Sigmoid colon (tissue), 6 donors: ENCODE measurements at regions not wholly inside any gene's neighbourhood (a gene's known extent, or its start where the extent isn't known, plus 50 kb on each side); places are given as distances from the start of the nearest gene placed in this dataset.

Source experiments
- DNase-seq: peaks from one replicate; pipeline ENCODE4 v3.0.0-alpha.2; 2019
- H3K27ac ChIP-seq, 4 donors: fragments of 200-600 bp; sonication (generic); one replicate each; pipeline ENCODE4 v1.5.1; 2016 to 2019; ENCODE audit warnings: mild to moderate bottlenecking in 1 of 4
- H3K27me3 ChIP-seq, 3 donors: fragments of 200-600 bp; sonication (generic); one replicate each; pipeline ENCODE4 v1.5.1; 2019; ENCODE audit warnings: mild to moderate bottlenecking in 1 of 3
- H3K36me3 ChIP-seq, 4 donors: fragments of 200-600 bp; sonication (generic); one replicate each; pipeline ENCODE4 v1.5.1; 2016 to 2019
- H3K4me1 ChIP-seq, 4 donors: fragments of 200-600 bp; sonication (generic); one replicate each; pipeline ENCODE4 v1.5.1; 2017 to 2019
- H3K4me3 ChIP-seq, 4 donors: fragments of 200-600 bp; sonication (generic); one replicate each; pipeline ENCODE4 v1.5.1; 2017 to 2019; ENCODE audit warnings: mild to moderate bottlenecking in 2 of 4, moderate library complexity in 1 of 4
- H3K9me3 ChIP-seq, 4 donors: fragments of 200-600 bp in 3 of 4; sonication (generic) in 3 of 4; one replicate each; pipeline versions ENCODE4 v1.5.1 to v1.6.1; 2013 to 2019
- CTCF ChIP-seq, 4 experiments: fragments of 450-650 bp in 3 of 4; fragments of 200-600 bp in 1 of 4; IDR thresholded peaks; one replicate each; pipeline ENCODE4 v1.5.1; 2016 to 2019; ENCODE audit warnings: antibody characterized with exemption in 4 of 4, mild to moderate bottlenecking in 3 of 4, moderate library complexity in 2 of 4
- EP300 ChIP-seq, 4 donors: sonication (generic); formaldehyde crosslinking; IDR thresholded peaks; one replicate each; pipeline ENCODE4 v1.6.1; 2017; ENCODE audit warnings: antibody characterized with exemption in 4 of 4
- POLR2A ChIP-seq, 2 donors: fragments of 450-650 bp; IDR thresholded peaks; one replicate each; pipeline ENCODE4 v1.6.1; 2016; ENCODE audit warnings: antibody characterized with exemption in 2 of 2, mild to moderate bottlenecking in 2 of 2, moderate library complexity in 2 of 2
- POLR2AphosphoS5 ChIP-seq, 4 donors: sonication (generic); formaldehyde crosslinking; IDR thresholded peaks; one replicate each; pipeline ENCODE4 v1.6.1; 2017; ENCODE audit warnings: antibody characterized with exemption in 4 of 4
- WGBS, 2 donors: extraction: QIAGEN DNeasy Blood & Tissue Kit; methylation state at CpG; one replicate each; pipeline ENCODE4 v1.1.7; 2013; 5-methylcytosine and 5-hydroxymethylcytosine counted together
- intact Hi-C: fragments of 100-400 bp; cut with DNase I; formaldehyde crosslinking; loops from one replicate; pipeline ENCODE4 v1.15.1; 2023
- donor health status: healthy with polysubstance abuse.
- donor health status: healthy.

DNA sequence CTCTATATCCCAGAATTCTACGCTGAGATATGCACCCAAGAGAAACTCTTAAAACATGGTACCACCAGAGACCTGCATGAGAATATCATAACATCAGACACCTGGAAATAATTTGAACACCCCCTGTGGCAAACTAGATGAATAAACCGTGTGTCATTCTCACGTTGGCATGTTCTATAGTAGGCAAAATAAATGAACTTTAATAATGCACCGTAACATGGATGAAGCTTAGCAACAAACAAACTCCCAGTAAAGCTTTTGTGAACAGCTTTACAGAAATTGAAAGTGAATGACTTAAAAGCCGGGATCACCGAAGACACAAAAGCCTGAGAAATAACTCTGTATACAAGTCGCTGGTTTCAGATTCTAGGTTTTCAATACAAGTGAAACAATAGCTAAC is 1166.8 kb upstream of the CITED2 start:
- TF ChIP-seq POLR2A (IDR thresholded peaks at IDR 0.05) (no peak), EP300 (IDR thresholded peaks at IDR 0.05) (no peak), CTCF (IDR thresholded peaks at IDR 0.05) (no peak), POLR2AphosphoS5 (IDR thresholded peaks at IDR 0.05) (no peak)
- WGBS, 2 donors: 86 to 88% methylated on average over 7 of the region's 7 CpGs
- H3K9me3 ChIP-seq: no peaks in the 10 kb centered on the region
- no peak overlapping the region for H3K4me3 ChIP-seq
- H3K27ac ChIP-seq: no peak overlapping the region
- H3K27me3 ChIP-seq: no peaks in the 10 kb centered on the region
- intact Hi-C loops: no loop called here
- no peak for DNase-seq
- no peaks in the 10 kb centered on the region for H3K36me3 ChIP-seq
- peaks cover 0 to 21% (median 15%) of the 10 kb centered on the region in 4 donors for H3K4me1 ChIP-seq

- intact Hi-C loops: no loop called here
- TF ChIP-seq POLR2AphosphoS5 (IDR thresholded peaks at IDR 0.05): no peak
- TF ChIP-seq POLR2A (IDR thresholded peaks at IDR 0.05): no peak
- TF ChIP-seq CTCF (IDR thresholded peaks at IDR 0.05): no peak
- TF ChIP-seq EP300 (IDR thresholded peaks at IDR 0.05): no peak
- Histone ChIP-seq H3K4me1 (peaks cover 0 to 21% (median 15%) of the 10 kb centered on the region in 4 donors), H3K27ac (no peak overlapping the region), H3K4me3 (no peak overlapping the region), H3K36me3 (no peaks in the 10 kb centered on the region), H3K27me3 (no peaks in the 10 kb centered on the region), H3K9me3 (no peaks in the 10 kb centered on the region)
- 82 to 84% methylated on average over 1 of the region's 1 CpG for WGBS, 2 donors
- DNase-seq: no peak
Measured at GRCh38 chr6:140540743-140541142, 1166.3 kb upstream of the CITED2 start.

DNA sequence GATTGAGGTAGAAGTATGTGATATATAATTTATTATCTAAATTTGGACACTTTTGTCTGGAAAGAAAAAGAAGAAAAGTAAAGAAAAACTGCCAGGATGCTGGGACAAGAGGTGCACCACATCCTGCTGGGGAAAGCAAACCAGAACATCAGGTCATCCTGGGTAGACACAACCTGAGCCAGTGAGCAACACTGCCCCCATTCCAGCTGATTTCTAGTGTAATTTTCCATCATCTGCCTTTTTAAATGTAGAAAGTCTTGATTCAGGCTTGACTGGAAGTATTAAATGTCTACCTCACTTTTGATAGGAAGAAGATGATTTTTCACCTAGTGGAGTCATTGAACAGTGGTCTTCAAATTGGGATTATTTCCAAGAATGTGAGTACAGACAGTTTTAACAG is 1164.5 kb upstream of the CITED2 start:
- TF ChIP-seq EP300 (IDR thresholded peaks at IDR 0.05): no peak
- Histone ChIP-seq H3K36me3 (no peaks in the 10 kb centered on the region), H3K27ac (peak overlapping the region; percentile 42 to 82 (median 76)), H3K9me3 (peaks cover 0 to 9% (median 0%) of the 10 kb centered on the region in 4 donors), H3K4me3 (no peak overlapping the region), H3K27me3 (no peaks in the 10 kb centered on the region), H3K4me1 (peaks cover 0 to 21% (median 15%) of the 10 kb centered on the region in 4 donors)
- intact Hi-C loops: no loop called here
- no peak for DNase-seq

GRCh38 chr6:140537834-140538705 is 1163.6 kb upstream of the CITED2 start:
- peak in 2 of 4 donors; percentile 10 to 31 for TF ChIP-seq POLR2AphosphoS5 (IDR thresholded peaks at IDR 0.05)
- no peak for TF ChIP-seq CTCF (IDR thresholded peaks at IDR 0.05)
- peak overlapping the region; percentile 42 to 82 (median 76) for H3K27ac ChIP-seq
- intact Hi-C loops: no loop called here
- H3K27me3 ChIP-seq: no peaks in the 10 kb centered on the region
- H3K36me3 ChIP-seq: no peaks in the 10 kb centered on the region
- peaks cover 0 to 10% (median 0%) of the 10 kb centered on the region in 4 donors for H3K9me3 ChIP-seq
- H3K4me1 ChIP-seq: peaks cover 0 to 21% (median 15%) of the 10 kb centered on the region in 4 donors
- H3K4me3 ChIP-seq: peak overlapping the region in 2 of 4 donors; percentile 8 to 14
- peak; percentile 64 for DNase-seq
- 47 to 50% methylated on average over 8 of the region's 8 CpGs for WGBS, 2 donors

- no peaks in the 10 kb centered on the region for H3K36me3 ChIP-seq
- intact Hi-C loops: no loop called here
- peak in 1 of 4 donors; percentile 17 for TF ChIP-seq POLR2AphosphoS5 (IDR thresholded peaks at IDR 0.05)
- TF ChIP-seq CTCF (IDR thresholded peaks at IDR 0.05): no peak
- no peak for TF ChIP-seq POLR2A (IDR thresholded peaks at IDR 0.05)
- TF ChIP-seq EP300 (IDR thresholded peaks at IDR 0.05): no peak
- no peaks in the 10 kb centered on the region for H3K27me3 ChIP-seq
- WGBS, 2 donors: 72 to 76% methylated on average over 3 of the region's 3 CpGs
- H3K4me3 ChIP-seq: no peak overlapping the region
- H3K9me3 ChIP-seq: peaks cover 0 to 10% (median 0%) of the 10 kb centered on the region in 4 donors
- peak overlapping the region; percentile 42 to 82 (median 76) for H3K27ac ChIP-seq
- peaks cover 0 to 21% (median 15%) of the 10 kb centered on the region in 4 donors for H3K4me1 ChIP-seq
- no peak for DNase-seq
Measured at GRCh38 chr6:140537211-140537610, 1162.8 kb upstream of the CITED2 start.
